ENCODE measurements at regions not wholly inside any gene's neighbourhood (a gene's known extent, or its start where the extent isn't known, plus 50 kb on each side); places are given as distances from the start of the nearest gene placed in this dataset.

- no peak overlapping the region for H3K14ac ChIP-seq (ENCODE audit: insufficient read depth, low read length)
- H3K9me3 ChIP-seq (ENCODE audit: control insufficient read depth, low read depth, low read length) = peaks cover 12% of the 10 kb centered on the region
- H2BK12ac ChIP-seq (ENCODE audit: insufficient read length, low read depth, low read length) = no peak overlapping the region
- no peak overlapping the region for H3T11ph ChIP-seq (ENCODE audit: low read length)
- no peak overlapping the region for H2AK5ac ChIP-seq (ENCODE audit: insufficient read length, low read length)
- H3K4me1 ChIP-seq (ENCODE audit: insufficient read depth, low read length) = no peaks in the 10 kb centered on the region
- no peak overlapping the region for H3K23ac ChIP-seq (ENCODE audit: insufficient read length, low read depth, low read length)
- no peaks in the 10 kb centered on the region for H3K4me1 Mint-ChIP-seq
- H3K27me3 Mint-ChIP-seq (ENCODE audit: low read depth) = no peaks in the 10 kb centered on the region
- H3K27me3 ChIP-seq (ENCODE audit: insufficient read depth, low read length) = no peaks in the 10 kb centered on the region
- H4K5ac ChIP-seq (ENCODE audit: insufficient read length, low read depth, low read length) = no peak overlapping the region
- no peak overlapping the region for H3K4ac ChIP-seq (ENCODE audit: low read depth, low read length)
- H3K36me3 Mint-ChIP-seq (ENCODE audit: insufficient read depth in 1 of 3, low read depth in 3 of 3) = peaks cover 2 to 10% (median 6%) of the 10 kb centered on the region in 3 experiments; a peak in 6 of 7 replicates
- no CpG with 5 or more reads among the region's 3 CpGs for WGBS (ENCODE audit: extremely low coverage, insufficient read length, low lambda C conversion rate)
- H3K4me2 ChIP-seq (ENCODE audit: insufficient read depth, insufficient read length, low read length) = no peak overlapping the region
- no peak overlapping the region for H2BK5ac ChIP-seq (ENCODE audit: insufficient read length, low read length)
- no peak overlapping the region for H4K91ac ChIP-seq (ENCODE audit: insufficient read length, low read depth, low read length)
- H3K79me1 ChIP-seq (ENCODE audit: insufficient read depth, low read depth, low read length, poor library complexity, severe bottlenecking) = no peaks in the 10 kb centered on the region
- no peak overlapping the region for H2BK15ac ChIP-seq (ENCODE audit: low read depth, low read length)
- H3K27ac Mint-ChIP-seq = no peak overlapping the region
- no peak overlapping the region for H3K18ac ChIP-seq (ENCODE audit: insufficient read length, low read depth, low read length)
- H3K9me3 Mint-ChIP-seq = peaks cover 39 to 68% of the 10 kb centered on the region in 2 experiments
- H3K4me3 Mint-ChIP-seq = no peak overlapping the region
- H3K79me2 ChIP-seq (ENCODE audit: insufficient read depth, low read length) = no peaks in the 10 kb centered on the region
- DNase-seq = no peak
- H2AFZ ChIP-seq (ENCODE audit: low read length) = no peak overlapping the region
- H2BK120ac ChIP-seq (ENCODE audit: low read depth, low read length, poor library complexity, severe bottlenecking) = no peak overlapping the region
- no peak overlapping the region for H3K27ac ChIP-seq (ENCODE audit: insufficient read length, low read depth, low read length)
- no peak overlapping the region for H3K9ac ChIP-seq (ENCODE audit: extremely low read depth, insufficient read length, low read length)
- no peak overlapping the region for H3K56ac ChIP-seq (ENCODE audit: insufficient read length, low read depth, low read length)
- TF ChIP-seq, protein P1, sequence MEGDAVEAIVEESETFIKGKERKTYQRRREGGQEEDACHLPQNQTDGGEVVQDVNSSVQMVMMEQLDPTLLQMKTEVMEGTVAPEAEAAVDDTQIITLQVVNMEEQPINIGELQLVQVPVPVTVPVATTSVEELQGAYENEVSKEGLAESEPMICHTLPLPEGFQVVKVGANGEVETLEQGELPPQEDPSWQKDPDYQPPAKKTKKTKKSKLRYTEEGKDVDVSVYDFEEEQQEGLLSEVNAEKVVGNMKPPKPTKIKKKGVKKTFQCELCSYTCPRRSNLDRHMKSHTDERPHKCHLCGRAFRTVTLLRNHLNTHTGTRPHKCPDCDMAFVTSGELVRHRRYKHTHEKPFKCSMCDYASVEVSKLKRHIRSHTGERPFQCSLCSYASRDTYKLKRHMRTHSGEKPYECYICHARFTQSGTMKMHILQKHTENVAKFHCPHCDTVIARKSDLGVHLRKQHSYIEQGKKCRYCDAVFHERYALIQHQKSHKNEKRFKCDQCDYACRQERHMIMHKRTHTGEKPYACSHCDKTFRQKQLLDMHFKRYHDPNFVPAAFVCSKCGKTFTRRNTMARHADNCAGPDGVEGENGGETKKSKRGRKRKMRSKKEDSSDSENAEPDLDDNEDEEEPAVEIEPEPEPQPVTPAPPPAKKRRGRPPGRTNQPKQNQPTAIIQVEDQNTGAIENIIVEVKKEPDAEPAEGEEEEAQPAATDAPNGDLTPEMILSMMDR (conservative IDR thresholded peaks at IDR 0.05) = no peak
- no peak overlapping the region for H2BK20ac ChIP-seq (ENCODE audit: low read depth, low read length, poor library complexity, severe bottlenecking)
- H4K20me1 ChIP-seq (ENCODE audit: control insufficient read depth, insufficient read depth, insufficient read length) = no peaks in the 10 kb centered on the region
- no peak overlapping the region for H4K8ac ChIP-seq (replicated peaks; ENCODE audit: insufficient read length, low read depth, low read length)
- H3K23me2 ChIP-seq (ENCODE audit: insufficient read length, low read depth, low read length, poor library complexity, severe bottlenecking) = no peaks in the 10 kb centered on the region
These were observed 242.0 kb upstream of the ACTRT1 start for GRCh38 chrX:128294198-128294597.

Data from H9 (cell line).